Activated gamma-delta T cell (primary cell): ENCODE measurements at regions not wholly inside any gene's neighbourhood (a gene's known extent, or its start where the extent isn't known, plus 50 kb on each side); places are given as distances from the start of the nearest gene placed in this dataset.
"Not testable (repeated sequence)": the region's sequence is repeated elsewhere in the genome, so short reads cannot be mapped to it uniquely, and the experiment has no call there.

ENCODE experiments used
- DNase-seq: peaks from one replicate; lab custom pipeline; 2025; lab: John Stamatoyannopoulos, UW

- no peak for DNase-seq
These were observed 1171.8 kb downstream of the DIAPH3 start for GRCh38 chr13:58991826-58992477.

DNA sequence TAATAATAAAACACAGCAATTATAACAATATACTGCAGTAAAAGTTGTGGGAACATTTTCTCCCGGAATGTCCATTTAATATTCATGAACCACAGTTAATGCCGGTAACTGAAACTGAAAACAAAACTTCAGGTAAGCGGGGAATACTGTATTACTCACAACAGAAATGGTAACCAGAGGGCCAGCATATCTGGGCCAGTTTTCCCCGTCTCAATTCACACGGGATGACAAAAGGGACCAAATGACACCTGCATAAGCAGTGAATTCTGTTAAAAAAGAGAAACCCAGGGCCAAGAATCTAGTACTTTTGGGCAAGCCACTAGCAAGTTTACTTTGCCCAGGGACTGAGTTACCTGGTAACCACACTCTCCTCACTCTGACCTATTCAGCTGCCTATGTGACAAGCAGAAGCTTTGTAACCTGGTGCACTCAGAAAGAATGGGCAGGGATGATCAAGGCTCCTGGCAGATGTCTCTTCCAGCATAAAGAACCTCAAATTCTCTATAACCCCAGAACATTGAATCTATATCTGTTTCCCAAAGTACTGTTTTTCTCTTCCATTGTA is 1171.2 kb downstream of the DIAPH3 start:
- DNase-seq = no peak

DNA sequence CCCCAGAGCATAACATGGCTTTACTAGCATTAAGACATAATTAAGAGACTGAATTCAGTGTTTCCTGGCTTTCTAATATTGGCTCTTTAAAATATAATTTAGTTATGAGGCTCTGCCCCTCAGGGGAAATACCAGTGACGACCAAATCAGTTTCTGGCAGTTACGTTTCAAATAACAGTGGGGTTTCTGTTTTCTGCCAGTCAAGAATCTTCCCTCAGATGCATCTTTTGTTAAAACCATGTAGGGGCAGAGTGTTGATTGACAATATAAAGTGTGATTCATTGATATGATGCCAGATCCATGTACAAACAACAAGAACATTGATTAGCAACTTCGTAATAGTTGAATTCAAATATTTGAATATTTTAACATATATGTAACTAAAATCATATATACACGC is 1169.7 kb downstream of the DIAPH3 start:
- DNase-seq = no peak

DNA sequence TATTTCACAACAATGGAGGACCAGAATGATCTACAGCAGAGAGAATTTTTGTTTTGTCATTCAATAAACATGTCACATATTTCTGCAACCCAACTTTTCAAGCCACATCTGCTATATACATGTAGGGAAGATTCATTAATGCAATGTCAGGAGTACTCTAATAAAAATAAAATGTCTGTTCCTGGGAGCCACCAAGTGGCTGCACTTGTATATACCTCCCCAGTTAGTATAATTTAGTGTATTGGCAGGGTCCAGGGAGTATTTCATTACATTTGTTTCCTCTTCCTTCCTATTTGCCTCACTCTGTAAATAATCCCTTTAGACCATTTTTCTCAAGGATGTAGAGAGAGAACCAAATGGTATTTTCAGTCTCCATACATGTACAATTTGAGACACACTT is 1169.0 kb downstream of the DIAPH3 start:
- DNase-seq = no peak

GRCh38 chr13:58998716-58999115 is 1165.0 kb downstream of the DIAPH3 start:
- no peak for DNase-seq

- DNase-seq = no peak
These were observed 1163.9 kb downstream of the DIAPH3 start for GRCh38 chr13:58999851-59000250.

DNA sequence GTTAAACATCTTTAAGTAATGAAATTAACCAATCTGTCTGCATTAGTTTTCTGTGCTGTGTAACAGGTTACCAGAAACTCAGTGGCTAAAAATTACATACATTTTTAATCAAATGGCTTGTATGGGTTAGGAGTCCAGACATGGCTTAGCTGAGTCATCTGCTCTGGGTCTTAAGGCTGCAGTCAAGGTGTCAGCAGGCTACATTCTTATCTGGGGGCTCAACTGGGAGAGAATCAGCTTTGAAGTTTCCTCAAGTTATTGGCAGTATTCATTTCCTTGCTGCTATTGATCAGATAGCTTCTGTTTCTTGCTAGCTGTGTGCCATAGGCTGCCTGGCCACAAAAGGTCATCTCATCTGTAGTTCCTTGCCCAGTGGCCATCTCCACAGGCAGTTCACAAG is 1163.0 kb downstream of the DIAPH3 start:
- no peak for DNase-seq

- DNase-seq = no peak
These were observed 1151.0 kb downstream of the DIAPH3 start for GRCh38 chr13:59012731-59013130.

DNA sequence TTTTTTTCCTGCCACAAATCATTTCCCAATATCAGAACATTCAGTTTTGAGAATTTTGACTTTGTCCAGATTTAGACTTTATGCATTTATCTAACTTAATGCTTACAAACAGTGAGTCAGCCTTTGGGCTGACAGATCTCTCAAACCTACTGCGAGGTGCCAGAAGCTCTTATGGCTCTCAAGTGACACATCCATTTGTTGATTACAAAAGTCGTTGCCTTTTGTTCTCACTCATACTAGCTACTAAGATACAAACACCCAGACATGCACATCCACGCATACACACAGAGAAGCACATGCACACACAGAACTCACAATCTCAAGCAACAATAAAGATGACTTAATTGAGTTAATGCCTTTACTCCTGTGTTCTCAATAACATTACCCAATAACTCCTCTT is 1147.5 kb downstream of the DIAPH3 start:
- DNase-seq = no peak

- DNase-seq = no peak
These were observed 1139.3 kb downstream of the DIAPH3 start for GRCh38 chr13:59024434-59024833.

DNA sequence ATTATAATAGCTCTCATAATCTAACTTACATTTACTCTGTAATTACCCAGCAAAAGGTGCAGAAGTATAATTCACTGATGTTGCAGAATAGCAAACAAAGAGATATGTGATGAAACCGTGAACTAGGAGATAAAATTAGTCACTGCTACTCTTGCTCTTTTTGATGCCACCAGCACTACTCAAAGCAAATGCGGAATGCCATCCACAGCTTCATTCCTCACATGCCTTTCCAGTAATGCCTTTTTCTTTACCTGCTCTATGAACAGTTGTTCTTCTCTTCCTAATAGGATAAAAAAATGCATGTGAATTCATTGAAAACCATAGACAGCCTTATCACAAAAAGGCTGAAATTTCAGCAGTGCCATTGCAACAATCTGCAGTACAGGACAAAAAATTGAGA is 1129.5 kb downstream of the DIAPH3 start:
- no peak for DNase-seq

DNA sequence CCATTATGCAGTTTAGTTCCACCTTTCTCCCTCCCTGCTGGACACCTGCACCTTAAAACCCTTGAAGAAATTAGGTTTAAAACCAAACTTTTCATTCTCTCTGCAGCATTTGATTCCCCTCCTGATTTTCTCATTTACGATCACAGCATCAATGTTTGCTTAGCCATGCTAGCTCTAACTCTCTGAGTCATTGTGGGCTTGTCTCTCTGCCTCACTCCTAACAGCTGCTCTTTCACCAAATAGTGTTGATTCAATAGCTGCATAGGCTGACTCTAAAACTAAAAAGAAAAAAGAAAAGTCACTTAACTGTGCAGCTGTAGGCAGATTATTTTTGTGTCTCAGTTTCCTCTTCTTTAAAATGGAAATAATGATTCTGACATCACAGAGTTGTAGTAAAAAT is 1124.9 kb downstream of the DIAPH3 start:
- no peak for DNase-seq

DNA sequence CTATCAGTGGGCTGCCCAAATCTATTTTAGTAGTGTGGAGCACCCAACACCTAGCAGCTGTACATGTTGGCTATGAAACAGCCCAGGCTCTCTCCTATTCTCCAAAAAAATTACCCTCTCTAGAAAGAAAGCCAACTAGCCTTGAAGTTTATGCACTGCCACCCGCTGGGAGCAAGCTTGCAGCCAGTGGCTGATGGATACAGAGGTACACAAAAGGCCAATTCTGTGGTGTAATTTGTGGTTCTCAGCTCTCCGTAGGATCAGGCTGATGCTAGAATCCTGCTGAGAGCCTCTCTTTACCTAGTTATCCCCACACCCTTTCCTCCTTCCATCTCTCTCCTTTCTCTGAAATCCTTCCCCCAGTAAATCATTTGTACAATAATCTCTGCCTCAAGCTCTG is 1120.7 kb downstream of the DIAPH3 start:
- no peak for DNase-seq

DNA sequence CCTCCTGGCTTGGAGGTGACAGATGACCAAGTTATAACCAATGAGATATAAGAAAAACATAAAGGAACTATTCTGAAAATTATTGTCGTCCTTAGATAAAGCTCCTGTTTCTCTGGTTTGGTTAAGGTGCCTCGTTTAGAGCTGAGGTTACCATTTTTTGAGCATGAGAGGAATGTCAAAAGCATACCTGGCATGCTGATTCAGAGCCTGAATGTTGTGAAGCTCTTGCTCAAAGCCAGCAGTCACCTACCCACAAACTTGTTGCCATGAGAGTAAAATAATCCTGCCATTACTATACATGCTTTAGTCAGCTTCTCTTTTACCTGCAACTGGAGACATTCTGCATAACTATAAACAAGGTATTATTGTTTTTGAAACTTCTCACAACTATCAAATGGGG is 1116.2 kb downstream of the DIAPH3 start:
- no peak for DNase-seq

DNA sequence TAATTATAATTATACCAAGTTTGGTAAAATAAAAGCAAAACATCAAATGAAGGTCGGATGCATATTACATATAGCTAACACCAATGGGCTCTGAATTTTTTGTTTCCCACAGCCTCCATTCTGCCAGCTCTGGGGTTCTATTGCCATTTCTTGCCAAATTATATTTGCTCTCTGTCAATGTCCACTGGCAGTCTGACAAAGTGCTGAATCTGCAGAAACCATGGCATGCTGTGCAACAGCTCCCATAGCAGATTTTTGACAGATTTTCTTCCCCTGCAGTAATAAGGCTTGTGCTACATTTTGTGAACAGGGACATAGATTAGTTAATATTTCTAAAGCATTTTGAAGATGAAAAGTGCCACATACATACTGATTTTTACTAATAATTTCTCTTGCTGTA is 1102.1 kb downstream of the DIAPH3 start:
- no peak for DNase-seq

GRCh38 chr13:59064042-59064441 is 1099.7 kb downstream of the DIAPH3 start:
- DNase-seq = no peak

GRCh38 chr13:59076386-59076785 is 1087.3 kb downstream of the DIAPH3 start:
- DNase-seq = not testable (repeated sequence)

DNA sequence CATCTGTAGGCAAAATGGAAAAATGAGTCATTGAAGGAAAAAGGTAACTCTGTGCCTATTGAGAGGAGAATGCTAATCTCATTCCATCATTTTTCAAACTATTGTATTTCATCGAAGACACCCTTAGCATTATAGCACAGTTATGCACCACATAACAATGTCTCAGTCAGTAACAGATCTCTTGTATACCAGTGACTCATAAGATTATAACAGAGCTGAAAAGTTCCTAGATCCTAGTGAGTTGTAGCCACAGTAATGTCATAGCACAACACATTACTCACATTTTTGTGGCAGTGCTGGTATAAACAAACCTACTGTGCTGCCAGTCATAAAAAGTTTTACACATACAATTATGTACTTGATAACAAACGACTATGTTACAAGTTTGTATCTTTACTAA is 1077.6 kb downstream of the DIAPH3 start:
- DNase-seq = no peak

DNA sequence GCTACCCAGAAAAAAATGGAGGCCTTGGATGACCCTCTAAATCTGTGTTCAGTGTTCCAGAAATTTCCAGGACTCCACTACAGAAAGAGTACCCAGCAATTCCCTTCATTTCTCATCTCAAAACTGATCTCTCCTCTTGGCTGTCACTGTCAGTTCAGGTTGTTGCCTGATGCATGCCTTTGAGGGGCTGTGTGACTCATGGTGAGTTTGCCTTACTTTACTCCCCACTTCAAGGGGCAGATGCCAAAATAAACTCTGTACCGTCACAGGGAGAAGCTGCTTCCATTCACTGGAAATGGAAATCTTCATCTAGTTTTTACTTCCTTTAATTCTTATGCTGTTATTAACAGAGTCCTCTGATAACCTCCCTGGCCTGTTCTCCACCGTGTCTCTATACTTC is 1075.0 kb downstream of the DIAPH3 start:
- DNase-seq = no peak

GRCh38 chr13:59094181-59094580 is 1069.5 kb downstream of the DIAPH3 start:
- no peak for DNase-seq

GRCh38 chr13:59099182-59099974 is 1064.3 kb downstream of the DIAPH3 start:
- DNase-seq = no peak

DNA sequence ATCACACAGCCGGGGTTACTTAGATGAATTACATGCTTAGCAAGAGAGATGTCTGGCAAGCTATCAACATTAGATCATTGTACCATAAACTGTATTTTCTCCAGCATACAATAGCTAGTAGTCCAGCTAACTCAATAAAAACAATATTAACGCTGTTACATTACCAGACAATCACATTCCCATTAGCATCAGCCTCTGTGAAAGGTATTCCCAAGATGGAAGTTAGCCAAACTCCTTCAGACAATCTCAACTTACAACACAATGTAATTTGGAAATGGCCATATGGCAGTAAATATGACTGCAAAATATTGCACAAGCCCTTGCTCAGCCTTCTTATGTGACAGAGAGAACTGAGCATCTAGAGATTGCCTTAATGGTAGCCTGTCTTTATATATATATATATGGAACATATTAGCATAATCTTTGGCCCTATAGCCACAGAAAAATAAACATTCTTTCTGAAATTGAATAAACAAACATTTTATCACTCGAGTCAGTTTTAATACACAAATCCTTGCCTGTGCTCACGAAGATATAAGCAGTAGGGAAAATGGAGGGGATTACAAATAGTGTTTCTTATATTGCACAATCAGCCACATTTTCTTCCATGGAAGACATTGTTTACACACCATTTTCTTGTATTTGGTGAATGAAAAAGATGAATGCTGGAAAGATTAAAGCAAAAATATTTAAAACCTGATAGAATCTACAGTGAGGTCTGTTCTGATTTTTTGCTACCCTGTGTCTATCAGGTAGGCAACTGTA is 1060.5 kb downstream of the DIAPH3 start:
- DNase-seq = no peak

GRCh38 chr13:59111751-59112171 is 1052.0 kb downstream of the DIAPH3 start:
- no peak for DNase-seq
